RWPE2 (cell line): ENCODE measurements at regions not wholly inside any gene's neighbourhood (a gene's known extent, or its start where the extent isn't known, plus 50 kb on each side); places are given as distances from the start of the nearest gene placed in this dataset.

Experiments used
- ATAC-seq: fragments of 200-7000 bp; cut with Tn5 transposase; 3 replicates; pipeline ENCODE4 v1.9.1; 2021; ENCODE audit warnings: low read depth
- DNase-seq: peaks from one replicate; pipeline ENCODE4 v3.0.0-alpha.2; 2020; ENCODE audit warnings: low spot score
- H3K27ac ChIP-seq: fragments of 450-650 bp; 2 replicates; pipeline ENCODE4 v1.5.1; 2017; ENCODE audit warnings: mild to moderate bottlenecking; ENCODE audit not compliant: poor library complexity, severe bottlenecking
- H3K27me3 ChIP-seq: fragments of 250-450 bp; sonication (Bioruptor Pico); 2 replicates; pipeline ENCODE4 v1.5.1; 2021; ENCODE audit warnings: mild to moderate bottlenecking, moderate library complexity; ENCODE audit not compliant: insufficient read depth, poor library complexity, severe bottlenecking
- H3K36me3 ChIP-seq: fragments of 250-450 bp; sonication (Bioruptor Pico); 2 replicates; pipeline ENCODE4 v1.5.1; 2020; ENCODE audit warnings: low read depth, mild to moderate bottlenecking, moderate library complexity
- H3K4me1 ChIP-seq: fragments of 250-450 bp; sonication (Bioruptor Pico); 2 replicates; pipeline ENCODE4 v1.5.1; 2021; ENCODE audit warnings: mild to moderate bottlenecking, moderate library complexity; ENCODE audit not compliant: insufficient read depth, poor library complexity, severe bottlenecking
- H3K4me3 ChIP-seq: fragments of 250-450 bp; sonication (Bioruptor Pico); 2 replicates; pipeline ENCODE4 v1.5.1; 2021; ENCODE audit warnings: mild to moderate bottlenecking, moderate library complexity; ENCODE audit not compliant: severe bottlenecking
- H3K9me3 ChIP-seq: fragments of 250-450 bp; sonication (Bioruptor Pico); 2 replicates; pipeline ENCODE4 v1.5.1; 2021; ENCODE audit warnings: mild to moderate bottlenecking, moderate library complexity; ENCODE audit not compliant: severe bottlenecking
- CTCF ChIP-seq: fragments of 450-650 bp; IDR thresholded peaks from one replicate; pipeline ENCODE4 v1.5.1; 2017; ENCODE audit warnings: mild to moderate bottlenecking, moderate library complexity; ENCODE audit not compliant: poor library complexity, severe bottlenecking

DNA sequence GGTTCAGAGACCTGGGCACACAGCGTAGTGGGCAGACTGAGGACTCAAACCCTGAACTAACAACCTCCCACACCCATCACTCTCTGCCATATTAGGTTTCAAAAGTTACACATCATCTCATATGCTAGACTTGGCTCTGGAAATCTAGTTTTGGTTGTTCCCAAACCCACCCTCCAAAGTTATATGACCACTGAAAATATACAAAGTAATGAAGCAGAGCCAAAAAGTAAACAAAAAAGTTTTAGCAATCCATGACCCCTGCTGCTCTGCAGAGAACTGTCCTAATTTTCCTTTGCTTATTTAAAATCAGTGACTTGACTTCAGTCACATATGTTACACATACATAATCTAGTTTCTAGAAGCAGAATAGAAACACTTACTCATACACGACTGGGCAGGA is 155.6 kb upstream of the TAS2R1 start:
- Histone ChIP-seq H3K27me3 (peaks cover 22% of the 10 kb centered on the region), H3K27ac (no peak overlapping the region), H3K4me1 (no peaks in the 10 kb centered on the region), H3K9me3 (no peaks in the 10 kb centered on the region), H3K36me3 (no peaks in the 10 kb centered on the region), H3K4me3 (no peak overlapping the region)
- ATAC-seq (no peak), DNase-seq (no peak)
- no peak for TF ChIP-seq CTCF

DNA sequence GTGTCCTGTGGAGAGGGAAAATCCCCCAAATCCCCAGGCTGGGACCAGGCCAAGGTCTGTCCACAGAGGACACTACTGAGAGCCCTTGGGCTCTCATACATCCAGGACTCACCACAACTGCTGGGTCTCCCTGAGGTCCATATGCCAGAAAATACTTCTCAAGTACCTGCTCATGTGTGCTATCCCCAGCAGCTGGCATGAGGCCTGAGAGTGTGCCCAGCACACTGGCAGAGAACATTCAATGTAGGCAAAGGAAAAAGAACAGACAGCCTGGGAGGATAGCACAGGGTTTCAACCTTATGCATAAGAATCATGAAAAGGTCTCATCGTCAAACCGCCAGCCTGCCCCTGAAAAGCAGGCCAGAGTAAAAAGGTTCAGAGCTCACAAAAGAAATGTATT is 154.1 kb upstream of the TAS2R1 start:
- no peak for DNase-seq
- no peak for ATAC-seq
- Histone ChIP-seq H3K27ac (no peak overlapping the region), H3K4me3 (no peak overlapping the region), H3K9me3 (no peaks in the 10 kb centered on the region), H3K27me3 (peaks cover 19% of the 10 kb centered on the region), H3K4me1 (no peaks in the 10 kb centered on the region), H3K36me3 (no peaks in the 10 kb centered on the region)
- TF ChIP-seq CTCF, result no peak

DNA sequence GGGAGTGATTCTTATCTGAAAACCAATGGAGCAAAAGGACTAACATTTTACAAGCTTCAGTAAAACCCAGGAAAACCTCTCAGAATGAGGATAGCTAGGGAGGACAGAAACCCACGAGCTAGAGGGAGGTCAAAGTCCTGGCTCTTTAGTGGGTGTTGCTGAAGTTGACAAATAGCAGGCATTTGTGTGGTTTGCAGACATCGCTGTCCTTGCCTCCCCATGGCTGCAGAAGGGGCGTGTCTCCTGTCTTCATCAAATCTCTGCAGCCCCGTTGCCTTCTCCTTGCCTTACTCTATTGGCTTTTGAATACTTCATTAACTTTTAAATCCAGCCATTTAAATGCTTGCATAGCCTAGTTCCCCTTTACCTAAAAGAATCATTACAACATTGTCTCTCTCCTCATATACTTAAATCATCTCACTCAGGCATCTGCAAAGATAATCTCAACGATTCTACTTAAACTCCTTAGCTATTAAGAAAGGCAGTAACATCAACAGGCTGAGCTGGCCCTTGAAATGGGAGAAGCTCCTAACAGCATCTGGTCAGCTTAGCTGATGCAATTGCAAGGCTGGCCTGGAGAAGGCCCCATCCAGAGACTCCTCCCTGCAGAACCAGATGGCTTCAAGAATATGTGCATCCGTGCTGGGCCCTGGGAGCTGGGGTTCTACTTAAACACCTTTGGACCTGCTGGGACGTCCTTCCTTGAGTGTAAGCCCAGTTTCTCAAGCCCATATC is 152.8 kb upstream of the TAS2R1 start:
- no peak for TF ChIP-seq CTCF
- Histone ChIP-seq H3K4me3 (no peak overlapping the region), H3K9me3 (no peaks in the 10 kb centered on the region), H3K4me1 (no peaks in the 10 kb centered on the region), H3K27ac (no peak overlapping the region), H3K27me3 (peaks cover 10% of the 10 kb centered on the region), H3K36me3 (no peaks in the 10 kb centered on the region)
- ATAC-seq (no peak), DNase-seq (no peak)

GRCh38 chr5:9781890-9782289 is 151.7 kb upstream of the TAS2R1 start:
- H3K9me3 ChIP-seq, result no peaks in the 10 kb centered on the region
- no peak overlapping the region for H3K27ac ChIP-seq
- peaks cover 7% of the 10 kb centered on the region for H3K27me3 ChIP-seq
- H3K4me3 ChIP-seq, result no peak overlapping the region
- no peaks in the 10 kb centered on the region for H3K4me1 ChIP-seq
- no peak for DNase-seq
- no peaks in the 10 kb centered on the region for H3K36me3 ChIP-seq
- ATAC-seq, result no peak
- no peak for TF ChIP-seq CTCF

- DNase-seq, result no peak
- no peak for TF ChIP-seq CTCF
These were observed 151.1 kb upstream of the TAS2R1 start for GRCh38 chr5:9781275-9781674.

More at GRCh38 chr5:9781275-9781674, 151.1 kb upstream of the TAS2R1 start:
- Histone ChIP-seq H3K27ac (no peak overlapping the region), H3K9me3 (no peaks in the 10 kb centered on the region), H3K4me1 (no peaks in the 10 kb centered on the region), H3K4me3 (no peak overlapping the region), H3K27me3 (peaks cover under 1% of the 10 kb centered on the region), H3K36me3 (no peaks in the 10 kb centered on the region)
- no peak for ATAC-seq
